CD4-positive, alpha-beta memory T cell (primary cell): ENCODE measurements at regions not wholly inside any gene's neighbourhood (a gene's known extent, or its start where the extent isn't known, plus 50 kb on each side); places are given as distances from the start of the nearest gene placed in this dataset.

Source experiments
- CTCF ChIA-PET: fragments of 350-600 bp; sonication (Branson Sonifier 250); formaldehyde crosslinking; loops from one replicate; lab custom pipeline; 2021; ENCODE audit warnings: inconsistent platforms; ENCODE audit not compliant: partially characterized antibody; lab: Charles Lee
- POLR2A ChIA-PET: fragments of 350-600 bp; sonication (Branson Sonifier 250); formaldehyde crosslinking; loops from one replicate; lab custom pipeline; 2021; ENCODE audit not compliant: partially characterized antibody; lab: Charles Lee
- DNase-seq, 5 donors: peaks; one replicate each; pipeline versions ENCODE4 v3.0.0 to v3.0.0-alpha.2; 2020 to 2022; ENCODE audit warnings: mixed read lengths in 1 of 5
- H3K27ac ChIP-seq: one replicate; pipeline ENCODE4 v1.7.0; 2013; ENCODE audit warnings: low read depth, low read length
- H3K27me3 ChIP-seq: 2 replicates; pipeline ENCODE4 v1.7.0; 2013; ENCODE audit warnings: mild to moderate bottlenecking, low read length, moderate library complexity; ENCODE audit not compliant: insufficient read depth
- H3K36me3 ChIP-seq: 2 replicates; pipeline ENCODE4 v1.7.0; 2013; ENCODE audit warnings: mild to moderate bottlenecking, low read length, moderate library complexity; ENCODE audit not compliant: insufficient read depth
- H3K4me1 ChIP-seq: 2 replicates; pipeline ENCODE4 v1.7.0; 2013; ENCODE audit warnings: mild to moderate bottlenecking, low read length, moderate library complexity; ENCODE audit not compliant: insufficient read depth
- H3K4me3 ChIP-seq, 2 donors: one replicate each; pipeline ENCODE4 v1.7.0; 2013; ENCODE audit warnings: low read length in 2 of 2, mild to moderate bottlenecking in 1 of 2
- H3K9me3 ChIP-seq, 2 donors: one replicate each; pipeline ENCODE4 v1.7.0; 2013; ENCODE audit warnings: low read length in 2 of 2, control low read depth in 1 of 2; ENCODE audit not compliant: control insufficient read depth in 1 of 2
- H3K27ac Mint-ChIP-seq, 7 donors: one replicate each; pipeline ENCODE4 v1.8.0; 2020 to 2021; ENCODE audit warnings: mixed read lengths in 7 of 7, mild to moderate bottlenecking in 6 of 7, inconsistent platforms in 3 of 7, moderate library complexity in 3 of 7
- H3K27me3 Mint-ChIP-seq, 2 donors: one replicate each; pipeline ENCODE4 v1.8.0; 2020 to 2021; ENCODE audit warnings: mixed read lengths in 2 of 2
- H3K36me3 Mint-ChIP-seq, 2 donors: one replicate each; pipeline ENCODE4 v1.8.0; 2020 to 2021; ENCODE audit warnings: mixed read lengths in 2 of 2, inconsistent platforms in 1 of 2, mild to moderate bottlenecking in 1 of 2
- H3K4me1 Mint-ChIP-seq, 4 donors: one replicate each; pipeline ENCODE4 v1.8.0; 2020 to 2021; ENCODE audit warnings: mixed read lengths in 4 of 4, mild to moderate bottlenecking in 1 of 4
- H3K4me3 Mint-ChIP-seq, 8 donors: one replicate each; pipeline ENCODE4 v1.8.0; 2020 to 2021; ENCODE audit warnings: mixed read lengths in 8 of 8, mild to moderate bottlenecking in 7 of 8, moderate library complexity in 6 of 8, inconsistent platforms in 3 of 8
- H3K9me3 Mint-ChIP-seq, 8 donors: one replicate each; pipeline ENCODE4 v1.8.0; 2020 to 2021; ENCODE audit warnings: mixed read lengths in 8 of 8, mild to moderate bottlenecking in 5 of 8, inconsistent platforms in 3 of 8, moderate library complexity in 1 of 8
- intact Hi-C: fragments of 100-400 bp; cut with micrococcal nuclease; formaldehyde crosslinking; loops from one replicate; pipeline ENCODE4 v1.15.1; 2023

- no peak overlapping the region for H3K4me3 ChIP-seq
- peaks cover 0 to 5% (median 3%) of the 10 kb centered on the region in 8 donors for H3K9me3 Mint-ChIP-seq
- ChIA-PET CTCF (no interaction called here), POLR2A (no interaction called here)
- no peaks in the 10 kb centered on the region for H3K9me3 ChIP-seq
- no peak for DNase-seq
- H3K36me3 Mint-ChIP-seq = no peaks in the 10 kb centered on the region
- H3K4me1 Mint-ChIP-seq = peaks cover 0 to 5% (median 4%) of the 10 kb centered on the region in 4 donors
- H3K27me3 ChIP-seq = no peaks in the 10 kb centered on the region
- intact Hi-C loops = no loop called here
- peak overlapping the region in 1 of 8 donors; percentile 32 for H3K4me3 Mint-ChIP-seq
- H3K27me3 Mint-ChIP-seq = no peaks in the 10 kb centered on the region
- H3K27ac Mint-ChIP-seq = peak overlapping the region in 1 of 7 donors; percentile 36
- no peaks in the 10 kb centered on the region for H3K4me1 ChIP-seq
- H3K27ac ChIP-seq = no peak overlapping the region
- no peaks in the 10 kb centered on the region for H3K36me3 ChIP-seq
Measured at GRCh38 chr18:78237864-78238263, 741.8 kb upstream of the SALL3 start.

- peaks cover 0 to 5% (median 4%) of the 10 kb centered on the region in 4 donors for H3K4me1 Mint-ChIP-seq
- no peak overlapping the region for H3K4me3 Mint-ChIP-seq
- ChIA-PET CTCF (interaction anchor here (0.5 kb wide), 1 partner anchor 271 kb away, joined by 3 read pairs; no protein-coding TSS in a partner anchor), POLR2A (no interaction called here)
- no peaks in the 10 kb centered on the region for H3K9me3 ChIP-seq
- H3K36me3 ChIP-seq = no peaks in the 10 kb centered on the region
- H3K27me3 ChIP-seq = no peaks in the 10 kb centered on the region
- H3K36me3 Mint-ChIP-seq = no peaks in the 10 kb centered on the region
- intact Hi-C loops = no loop called here
- H3K4me1 ChIP-seq = no peaks in the 10 kb centered on the region
- H3K27me3 Mint-ChIP-seq = no peaks in the 10 kb centered on the region
- peak overlapping the region in 2 of 7 donors; percentile 36 to 87 for H3K27ac Mint-ChIP-seq
- no peak overlapping the region for H3K4me3 ChIP-seq
- no peak overlapping the region for H3K27ac ChIP-seq
- peaks cover 0 to 5% (median 3%) of the 10 kb centered on the region in 8 donors for H3K9me3 Mint-ChIP-seq
- no peak for DNase-seq
Measured at GRCh38 chr18:78238404-78239089, 741.1 kb upstream of the SALL3 start.

GRCh38 chr18:78239090-78239457 lies 740.5 kb upstream of the SALL3 start:
- no peak for DNase-seq
- Histone ChIP-seq H3K4me3 (no peak overlapping the region), H3K9me3 (no peaks in the 10 kb centered on the region), H3K36me3 (no peaks in the 10 kb centered on the region), H3K27me3 (no peaks in the 10 kb centered on the region), H3K27ac (no peak overlapping the region), H3K4me1 (no peaks in the 10 kb centered on the region)
- ChIA-PET CTCF (interaction anchor here (0.5 kb wide), 1 partner anchor 270 kb away, joined by 3 read pairs; no protein-coding TSS in a partner anchor), POLR2A (no interaction called here)
- Mint-ChIP-seq H3K27ac (no peak overlapping the region), H3K4me1 (peaks cover 0 to 5% (median 4%) of the 10 kb centered on the region in 4 donors), H3K36me3 (no peaks in the 10 kb centered on the region), H3K9me3 (peaks cover 0 to 5% (median 3%) of the 10 kb centered on the region in 8 donors), H3K27me3 (no peaks in the 10 kb centered on the region), H3K4me3 (no peak overlapping the region)
- intact Hi-C loops = no loop called here

GRCh38 chr18:78240101-78240500 lies 739.5 kb upstream of the SALL3 start:
- H3K27ac Mint-ChIP-seq = no peak overlapping the region
- no peaks in the 10 kb centered on the region for H3K9me3 ChIP-seq
- no peak overlapping the region for H3K27ac ChIP-seq
- H3K4me1 ChIP-seq = no peaks in the 10 kb centered on the region
- DNase-seq = no peak
- H3K4me1 Mint-ChIP-seq = peaks cover 0 to 5% (median 4%) of the 10 kb centered on the region in 4 donors
- H3K4me3 Mint-ChIP-seq = no peak overlapping the region
- intact Hi-C loops = no loop called here
- H3K36me3 Mint-ChIP-seq = no peaks in the 10 kb centered on the region
- no peaks in the 10 kb centered on the region for H3K27me3 ChIP-seq
- peaks cover 0 to 5% (median 3%) of the 10 kb centered on the region in 8 donors for H3K9me3 Mint-ChIP-seq
- H3K4me3 ChIP-seq = no peak overlapping the region
- H3K36me3 ChIP-seq = no peaks in the 10 kb centered on the region
- ChIA-PET POLR2A (no interaction called here), CTCF (no interaction called here)
- no peaks in the 10 kb centered on the region for H3K27me3 Mint-ChIP-seq

- no peaks in the 10 kb centered on the region for H3K4me1 ChIP-seq
Measured at GRCh38 chr18:78240627-78241252, 738.9 kb upstream of the SALL3 start.

GRCh38 chr18:78241535-78242253 lies 737.9 kb upstream of the SALL3 start:
- intact Hi-C loops = no loop called here
- CTCF ChIA-PET = no interaction called here
- no peaks in the 10 kb centered on the region for H3K36me3 Mint-ChIP-seq

More at GRCh38 chr18:78240627-78241252, 738.9 kb upstream of the SALL3 start:
- Mint-ChIP-seq H3K27ac (no peak overlapping the region), H3K4me3 (no peak overlapping the region), H3K27me3 (no peaks in the 10 kb centered on the region), H3K36me3 (no peaks in the 10 kb centered on the region), H3K4me1 (peaks cover 0 to 5% (median 4%) of the 10 kb centered on the region in 4 donors), H3K9me3 (peaks cover 0 to 6% (median 4%) of the 10 kb centered on the region in 8 donors)
- ChIA-PET POLR2A (no interaction called here), CTCF (no interaction called here)
- Histone ChIP-seq H3K4me3 (no peak overlapping the region), H3K27me3 (no peaks in the 10 kb centered on the region), H3K27ac (no peak overlapping the region), H3K36me3 (no peaks in the 10 kb centered on the region), H3K9me3 (no peaks in the 10 kb centered on the region)
- DNase-seq = no peak
- intact Hi-C loops = no loop called here

GRCh38 chr18:78242254-78242643 lies 737.4 kb upstream of the SALL3 start:
- no peaks in the 10 kb centered on the region for H3K36me3 Mint-ChIP-seq
- no peaks in the 10 kb centered on the region for H3K27me3 Mint-ChIP-seq
- Histone ChIP-seq H3K4me1 (no peaks in the 10 kb centered on the region), H3K27ac (no peak overlapping the region), H3K36me3 (no peaks in the 10 kb centered on the region), H3K27me3 (no peaks in the 10 kb centered on the region), H3K4me3 (no peak overlapping the region), H3K9me3 (no peaks in the 10 kb centered on the region)
- no peak overlapping the region for H3K4me3 Mint-ChIP-seq
- intact Hi-C loops = no loop called here
- no peak for DNase-seq
- peaks cover 0 to 10% (median 4%) of the 10 kb centered on the region in 8 donors for H3K9me3 Mint-ChIP-seq
- ChIA-PET POLR2A (no interaction called here), CTCF (no interaction called here)
- H3K27ac Mint-ChIP-seq = no peak overlapping the region
- H3K4me1 Mint-ChIP-seq = peaks cover 0 to 5% (median 4%) of the 10 kb centered on the region in 4 donors

More at GRCh38 chr18:78241535-78242253, 737.9 kb upstream of the SALL3 start:
- Mint-ChIP-seq H3K4me1 (peaks cover 0 to 5% (median 4%) of the 10 kb centered on the region in 4 donors), H3K9me3 (peaks cover 0 to 10% (median 4%) of the 10 kb centered on the region in 8 donors), H3K4me3 (no peak overlapping the region), H3K27me3 (no peaks in the 10 kb centered on the region), H3K27ac (no peak overlapping the region)
- H3K4me1 ChIP-seq = no peaks in the 10 kb centered on the region
- DNase-seq = no peak
- H3K36me3 ChIP-seq = no peaks in the 10 kb centered on the region
- POLR2A ChIA-PET = no interaction called here
- H3K27me3 ChIP-seq = no peaks in the 10 kb centered on the region
- no peak overlapping the region for H3K27ac ChIP-seq
- no peak overlapping the region for H3K4me3 ChIP-seq
- H3K9me3 ChIP-seq = no peaks in the 10 kb centered on the region
